Keratinocyte (primary cell): ENCODE measurements at regions not wholly inside any gene's neighbourhood (a gene's known extent, or its start where the extent isn't known, plus 50 kb on each side); places are given as distances from the start of the nearest gene placed in this dataset.

Source experiments
- EZH2 ChIP-seq: IDR thresholded peaks from one replicate; pipeline ENCODE4 v1.6.1; 2012; ENCODE audit warnings: inconsistent platforms, mild to moderate bottlenecking, low read length, moderate library complexity
- TF ChIP-seq, protein P1 (sequence below), 3 experiments: IDR thresholded peaks in 1 of 3; conservative IDR thresholded peaks in 1 of 3; optimal IDR thresholded peaks in 1 of 3; 2 replicates in 2 of 3; 3 replicates in 1 of 3; pipeline versions ENCODE3 to v1.5.1; 2011; ENCODE audit warnings: low read length in 3 of 3, mild to moderate bottlenecking in 3 of 3, moderate library complexity in 2 of 3, control low read depth in 1 of 3, inconsistent platforms in 1 of 3; ENCODE audit not compliant: insufficient read depth in 2 of 3; ENCODE audit errors: extremely low read depth in 1 of 3

DNA sequence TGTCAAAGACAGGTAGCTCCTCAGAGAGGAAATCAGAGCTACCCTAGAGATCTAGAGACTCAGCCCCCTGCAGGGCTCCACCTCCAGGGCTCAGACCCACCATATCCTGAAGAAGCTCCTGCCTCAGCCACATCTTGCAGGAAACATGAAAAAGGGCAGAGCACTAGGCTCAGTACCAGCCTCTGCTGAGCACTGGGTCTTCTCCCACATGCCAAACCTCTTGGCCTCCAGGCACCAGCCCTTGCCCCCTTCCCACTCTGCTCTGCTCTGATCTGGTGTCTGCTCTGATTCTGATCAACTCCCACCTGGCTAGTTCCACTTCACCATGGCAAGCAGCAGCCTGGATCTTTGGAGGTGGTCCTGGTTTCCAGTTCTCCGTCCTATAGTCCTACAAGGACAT is 114.3 kb upstream of the SLC66A3 start:
- TF ChIP-seq EZH2 = no peak
- TF ChIP-seq, protein P1, sequence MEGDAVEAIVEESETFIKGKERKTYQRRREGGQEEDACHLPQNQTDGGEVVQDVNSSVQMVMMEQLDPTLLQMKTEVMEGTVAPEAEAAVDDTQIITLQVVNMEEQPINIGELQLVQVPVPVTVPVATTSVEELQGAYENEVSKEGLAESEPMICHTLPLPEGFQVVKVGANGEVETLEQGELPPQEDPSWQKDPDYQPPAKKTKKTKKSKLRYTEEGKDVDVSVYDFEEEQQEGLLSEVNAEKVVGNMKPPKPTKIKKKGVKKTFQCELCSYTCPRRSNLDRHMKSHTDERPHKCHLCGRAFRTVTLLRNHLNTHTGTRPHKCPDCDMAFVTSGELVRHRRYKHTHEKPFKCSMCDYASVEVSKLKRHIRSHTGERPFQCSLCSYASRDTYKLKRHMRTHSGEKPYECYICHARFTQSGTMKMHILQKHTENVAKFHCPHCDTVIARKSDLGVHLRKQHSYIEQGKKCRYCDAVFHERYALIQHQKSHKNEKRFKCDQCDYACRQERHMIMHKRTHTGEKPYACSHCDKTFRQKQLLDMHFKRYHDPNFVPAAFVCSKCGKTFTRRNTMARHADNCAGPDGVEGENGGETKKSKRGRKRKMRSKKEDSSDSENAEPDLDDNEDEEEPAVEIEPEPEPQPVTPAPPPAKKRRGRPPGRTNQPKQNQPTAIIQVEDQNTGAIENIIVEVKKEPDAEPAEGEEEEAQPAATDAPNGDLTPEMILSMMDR (optimal IDR thresholded peaks at IDR 0.05 in 1 of 3, IDR thresholded peaks at IDR 0.05 in 1 of 3, conservative IDR thresholded peaks at IDR 0.05 in 1 of 3; ENCODE audit: extremely low read depth in 1 of 3, insufficient read depth in 2 of 3, low read length in 3 of 3) = no peak
